ENCODE measurements at regions not wholly inside any gene's neighbourhood (a gene's known extent, or its start where the extent isn't known, plus 50 kb on each side); places are given as distances from the start of the nearest gene placed in this dataset.

DNA sequence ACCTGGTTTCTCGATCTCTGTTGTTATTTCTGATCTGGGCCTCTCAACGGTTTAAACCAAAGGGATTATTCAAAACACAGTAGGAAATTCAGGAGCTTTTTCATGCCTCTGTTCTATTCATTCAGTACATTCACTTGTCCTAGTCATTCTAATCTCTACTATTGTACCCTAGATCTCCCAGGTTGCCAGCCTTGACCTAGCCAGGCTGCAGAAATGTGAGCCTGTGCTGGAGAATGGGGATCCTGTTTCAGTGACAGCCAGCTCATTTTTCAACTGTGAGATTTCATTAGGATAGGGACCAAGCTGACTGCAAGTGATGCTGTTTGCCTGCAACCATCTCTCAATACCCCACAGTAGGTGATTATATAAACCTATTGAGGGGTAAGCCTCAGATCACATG lies 186.2 kb downstream of the CMPK2 start:
- H3K9ac ChIP-seq (ENCODE audit: control insufficient read depth, extremely low read depth, insufficient read depth, low read length) = no peak overlapping the region
- DNase-seq (ENCODE audit: low read depth, low spot score) = no peak
- H3K27me3 ChIP-seq (ENCODE audit: control insufficient read depth, extremely low read depth, insufficient read depth, low read length) = no peaks in the 10 kb centered on the region
- dilution Hi-C loops (cut with MboI; ENCODE audit: extremely low pct_ligation_motif_present, low sequenced_read_pairs) = no loop called here
- no peak overlapping the region for H3K27ac ChIP-seq (ENCODE audit: control insufficient read depth, insufficient read depth, low read length)
- no peaks in the 10 kb centered on the region for H3K9me1 ChIP-seq (ENCODE audit: control insufficient read depth, extremely low read depth, insufficient read depth, low read length)
- no peaks in the 10 kb centered on the region for H4K20me1 ChIP-seq (ENCODE audit: control insufficient read depth, extremely low read depth, insufficient read depth, low read length)
- TF ChIP-seq, protein P1, sequence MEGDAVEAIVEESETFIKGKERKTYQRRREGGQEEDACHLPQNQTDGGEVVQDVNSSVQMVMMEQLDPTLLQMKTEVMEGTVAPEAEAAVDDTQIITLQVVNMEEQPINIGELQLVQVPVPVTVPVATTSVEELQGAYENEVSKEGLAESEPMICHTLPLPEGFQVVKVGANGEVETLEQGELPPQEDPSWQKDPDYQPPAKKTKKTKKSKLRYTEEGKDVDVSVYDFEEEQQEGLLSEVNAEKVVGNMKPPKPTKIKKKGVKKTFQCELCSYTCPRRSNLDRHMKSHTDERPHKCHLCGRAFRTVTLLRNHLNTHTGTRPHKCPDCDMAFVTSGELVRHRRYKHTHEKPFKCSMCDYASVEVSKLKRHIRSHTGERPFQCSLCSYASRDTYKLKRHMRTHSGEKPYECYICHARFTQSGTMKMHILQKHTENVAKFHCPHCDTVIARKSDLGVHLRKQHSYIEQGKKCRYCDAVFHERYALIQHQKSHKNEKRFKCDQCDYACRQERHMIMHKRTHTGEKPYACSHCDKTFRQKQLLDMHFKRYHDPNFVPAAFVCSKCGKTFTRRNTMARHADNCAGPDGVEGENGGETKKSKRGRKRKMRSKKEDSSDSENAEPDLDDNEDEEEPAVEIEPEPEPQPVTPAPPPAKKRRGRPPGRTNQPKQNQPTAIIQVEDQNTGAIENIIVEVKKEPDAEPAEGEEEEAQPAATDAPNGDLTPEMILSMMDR (optimal IDR thresholded peaks at IDR 0.05 in 1 of 3, IDR thresholded peaks at IDR 0.05 in 1 of 3, conservative IDR thresholded peaks at IDR 0.05 in 1 of 3; ENCODE audit: extremely low read depth in 1 of 3, insufficient read depth in 2 of 3, low read length in 3 of 3) = no peak
- no peak for TF ChIP-seq EZH2 (IDR thresholded peaks at IDR 0.05; ENCODE audit: low read length)
- H3K36me3 ChIP-seq (ENCODE audit: control insufficient read depth in 2 of 2, extremely low read depth in 1 of 2, insufficient read depth in 2 of 2, low read length in 2 of 2) = no peaks in the 10 kb centered on the region
- no peak overlapping the region for H2AFZ ChIP-seq (ENCODE audit: control insufficient read depth, low read length)
- FAIRE-seq = no peak
- H3K9me3 ChIP-seq (ENCODE audit: control insufficient read depth, low read depth, low read length) = no peaks in the 10 kb centered on the region
- no peaks in the 10 kb centered on the region for H3K79me2 ChIP-seq (ENCODE audit: control insufficient read depth, insufficient read depth, low read length)
- H3K4me3 ChIP-seq (ENCODE audit: control insufficient read depth in 2 of 3, extremely low read depth in 1 of 3, insufficient read depth in 2 of 3, low read depth in 1 of 3, low read length in 3 of 3) = no peak overlapping the region
- no peaks in the 10 kb centered on the region for H3K4me1 ChIP-seq (ENCODE audit: control insufficient read depth, extremely low read depth, insufficient read depth, low read length)
- H3K4me2 ChIP-seq (ENCODE audit: control insufficient read depth, extremely low read depth, insufficient read depth, low read depth, low read length) = no peak overlapping the region

DNA sequence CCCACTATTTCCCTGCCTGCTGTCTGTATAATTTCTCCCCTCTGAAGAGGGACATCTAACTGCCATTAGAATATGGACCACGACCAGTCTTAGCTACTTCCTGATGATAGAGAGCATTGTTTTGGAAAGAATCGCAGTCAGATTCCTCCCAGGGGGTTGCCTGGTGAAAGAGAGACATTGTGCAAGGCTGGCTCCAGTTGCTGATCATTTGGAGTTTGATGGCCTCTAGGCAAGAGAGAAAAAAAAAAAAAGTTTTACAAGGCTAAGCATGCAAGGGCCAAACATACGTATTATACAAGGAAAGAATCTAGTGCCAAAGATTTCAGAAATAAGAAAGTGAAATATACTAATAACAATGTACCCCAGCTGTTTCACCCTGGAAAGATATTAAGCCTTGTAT lies 182.2 kb downstream of the CMPK2 start:
- no peaks in the 10 kb centered on the region for H3K27me3 ChIP-seq (ENCODE audit: control insufficient read depth, extremely low read depth, insufficient read depth, low read length)
- H2AFZ ChIP-seq (ENCODE audit: control insufficient read depth, low read length) = no peak overlapping the region
- no peaks in the 10 kb centered on the region for H4K20me1 ChIP-seq (ENCODE audit: control insufficient read depth, extremely low read depth, insufficient read depth, low read length)
- H3K4me3 ChIP-seq (ENCODE audit: control insufficient read depth in 2 of 3, extremely low read depth in 1 of 3, insufficient read depth in 2 of 3, low read depth in 1 of 3, low read length in 3 of 3) = no peak overlapping the region
- H3K4me2 ChIP-seq (ENCODE audit: control insufficient read depth, extremely low read depth, insufficient read depth, low read depth, low read length) = no peak overlapping the region
- no peak overlapping the region for H3K27ac ChIP-seq (ENCODE audit: control insufficient read depth, insufficient read depth, low read length)
- H3K9me3 ChIP-seq (ENCODE audit: control insufficient read depth, low read depth, low read length) = no peaks in the 10 kb centered on the region
- no peaks in the 10 kb centered on the region for H3K79me2 ChIP-seq (ENCODE audit: control insufficient read depth, insufficient read depth, low read length)
- dilution Hi-C loops (cut with MboI; ENCODE audit: extremely low pct_ligation_motif_present, low sequenced_read_pairs) = no loop called here
- H3K9me1 ChIP-seq (ENCODE audit: control insufficient read depth, extremely low read depth, insufficient read depth, low read length) = no peaks in the 10 kb centered on the region
- H3K4me1 ChIP-seq (ENCODE audit: control insufficient read depth, extremely low read depth, insufficient read depth, low read length) = no peaks in the 10 kb centered on the region
- no peak overlapping the region for H3K9ac ChIP-seq (ENCODE audit: control insufficient read depth, extremely low read depth, insufficient read depth, low read length)
- TF ChIP-seq, protein P1 (optimal IDR thresholded peaks at IDR 0.05 in 1 of 3, IDR thresholded peaks at IDR 0.05 in 1 of 3, conservative IDR thresholded peaks at IDR 0.05 in 1 of 3; ENCODE audit: extremely low read depth in 1 of 3, insufficient read depth in 2 of 3, low read length in 3 of 3) = no peak
- no peak for TF ChIP-seq EZH2 (IDR thresholded peaks at IDR 0.05; ENCODE audit: low read length)
- FAIRE-seq (no peak), DNase-seq (ENCODE audit: low read depth, low spot score) (no peak)
- no peaks in the 10 kb centered on the region for H3K36me3 ChIP-seq (ENCODE audit: control insufficient read depth in 2 of 2, extremely low read depth in 1 of 2, insufficient read depth in 2 of 2, low read length in 2 of 2)
